HT1080 (cell line): ENCODE measurements at regions not wholly inside any gene's neighbourhood (a gene's known extent, or its start where the extent isn't known, plus 50 kb on each side); places are given as distances from the start of the nearest gene placed in this dataset.
"Not testable (repeated sequence)": the region's sequence is repeated elsewhere in the genome, so short reads cannot be mapped to it uniquely, and the experiment has no call there.

Experiments used
- DNase-seq: peaks from one replicate; pipeline ENCODE4 v3.0.0-alpha.2; 2015; ENCODE audit warnings: low read depth

DNA sequence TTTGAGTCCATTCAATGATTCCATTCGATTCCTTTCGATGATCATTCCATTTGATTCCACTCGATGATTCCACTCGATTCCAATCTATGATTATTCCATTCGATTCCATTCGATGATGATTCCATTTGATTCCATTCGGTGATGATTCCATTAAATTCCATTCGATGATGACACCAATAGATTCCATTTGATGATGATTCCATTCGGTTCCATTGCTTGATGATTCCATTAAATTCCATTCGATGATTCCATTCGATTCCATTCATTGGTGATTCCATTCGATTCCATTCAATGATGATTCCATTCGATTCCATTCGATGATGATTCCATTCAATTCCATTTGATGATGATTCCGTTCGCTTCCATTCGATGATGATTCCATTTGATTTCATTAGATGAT, 1104.1 kb downstream of the RPIA start:
- not testable (repeated sequence) for DNase-seq

DNA sequence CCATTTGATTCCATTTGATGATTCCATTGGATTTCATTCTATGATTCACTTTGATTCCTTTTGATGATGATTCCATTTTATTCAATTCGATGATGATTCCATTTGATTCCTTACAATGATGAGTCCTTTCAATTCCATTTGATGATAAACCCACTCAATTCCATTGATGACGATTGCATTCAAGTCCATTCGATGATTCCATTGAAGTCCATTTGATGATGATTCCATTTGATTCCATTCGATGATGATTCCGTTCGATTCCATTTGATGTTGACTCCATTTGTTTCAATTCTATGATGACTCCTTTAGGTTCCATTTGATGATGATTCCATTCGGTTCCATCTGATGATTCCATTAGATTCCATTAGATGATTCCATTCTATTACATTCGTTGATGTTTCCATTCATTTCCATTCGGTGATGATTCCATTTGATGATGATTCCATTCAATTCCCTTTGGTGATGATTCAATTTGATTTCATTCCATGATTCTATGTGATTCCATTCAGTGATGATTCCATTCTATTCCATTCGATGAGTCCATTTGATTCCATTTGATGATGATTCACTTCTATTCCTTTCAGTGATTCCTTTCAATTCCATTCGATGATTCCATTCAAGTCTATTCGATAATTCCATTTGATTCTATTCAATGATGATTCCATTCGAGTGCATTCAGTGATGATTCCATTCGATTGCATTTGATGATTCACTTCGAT, 1106.0 kb downstream of the RPIA start:
- no peak for DNase-seq

DNA sequence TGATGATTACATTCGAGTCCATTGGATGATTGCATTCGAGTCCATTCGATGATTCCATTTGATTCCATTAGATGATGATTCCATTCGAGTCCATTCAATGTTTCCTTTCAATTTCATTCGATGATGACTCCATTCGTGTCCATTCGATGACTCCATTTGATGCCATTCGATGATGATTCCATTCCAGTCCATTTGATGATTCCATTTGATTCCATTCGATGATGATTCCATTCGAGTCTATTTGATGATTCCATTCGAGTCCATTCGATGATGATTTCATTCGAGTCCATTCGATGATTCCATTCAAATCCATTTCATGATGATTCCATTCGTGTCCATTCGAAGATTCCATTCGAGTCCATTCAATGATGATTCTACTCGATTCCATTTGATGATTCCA, 1109.7 kb downstream of the RPIA start:
- not testable (repeated sequence) for DNase-seq

DNA sequence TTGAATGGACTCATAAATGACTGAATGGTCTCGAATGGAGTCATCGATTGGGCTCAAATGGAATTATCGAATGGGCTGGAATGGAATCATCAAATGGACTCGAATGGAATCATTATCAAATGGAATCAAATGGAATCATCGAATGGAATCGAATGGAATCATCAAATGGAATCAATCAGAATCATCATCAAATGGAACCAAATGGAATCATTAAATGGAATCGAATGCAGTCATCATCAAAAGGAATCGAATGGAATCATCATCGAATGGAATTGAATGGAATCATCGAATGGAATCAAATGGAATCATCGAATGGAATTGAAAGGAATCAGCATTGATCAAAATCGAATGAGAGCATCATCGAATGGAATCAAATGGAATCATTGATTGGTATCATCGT, 1114.9 kb downstream of the RPIA start:
- not testable (repeated sequence) for DNase-seq

DNA sequence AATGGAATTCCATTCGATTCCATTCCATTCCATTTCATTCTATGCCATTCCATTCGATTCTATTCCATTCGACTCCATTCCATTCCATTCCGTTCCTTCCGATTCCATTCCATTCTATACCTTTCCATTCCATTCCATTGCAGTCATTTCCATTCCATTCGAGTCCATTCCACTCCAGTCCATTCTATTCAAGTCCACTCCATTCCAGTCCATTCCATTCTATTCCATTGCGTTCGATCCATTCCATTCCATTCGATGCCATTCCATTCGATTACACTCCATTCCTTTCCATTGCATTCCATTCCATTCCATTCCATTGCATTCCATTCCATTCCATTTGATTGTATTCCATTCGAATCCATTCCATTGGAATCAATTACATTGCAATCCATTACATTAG, 1119.8 kb downstream of the RPIA start:
- no peak for DNase-seq

DNA sequence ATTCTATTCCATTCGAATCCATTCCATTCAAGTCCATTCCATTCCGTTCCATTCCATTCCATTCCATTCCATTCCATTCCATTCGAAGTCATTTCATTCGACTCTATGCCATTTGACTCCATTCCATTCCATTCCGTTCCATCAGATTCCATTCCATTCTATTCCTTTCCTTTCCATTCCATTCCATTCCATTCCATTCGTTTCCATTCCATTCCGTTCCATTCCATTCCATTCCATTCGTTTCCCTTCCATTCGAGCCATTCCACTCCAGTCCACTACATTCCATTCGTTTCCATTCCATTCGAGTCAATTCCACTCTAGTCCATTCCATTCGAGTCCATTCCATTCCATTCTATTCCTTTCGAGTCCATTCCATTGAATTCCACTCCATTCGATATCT, 1120.4 kb downstream of the RPIA start:
- DNase-seq, result not testable (repeated sequence)

DNA sequence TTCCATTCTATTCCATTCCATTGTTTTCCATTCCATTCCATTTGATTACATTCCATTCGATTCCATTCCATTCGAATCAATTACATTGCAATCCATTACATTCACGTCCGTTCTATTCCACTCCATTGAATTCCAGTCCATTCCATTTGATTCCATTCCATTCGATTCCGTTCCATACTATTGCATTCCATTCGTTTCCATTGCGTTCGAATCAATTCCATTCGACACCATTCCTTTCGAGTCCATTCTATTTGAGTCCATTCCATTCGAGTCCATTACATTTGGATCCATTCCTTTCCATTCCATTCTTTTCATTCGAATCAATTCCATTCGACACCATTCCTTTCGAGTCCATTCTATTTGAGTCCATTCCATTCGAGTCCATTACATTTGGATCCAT, 1122.9 kb downstream of the RPIA start:
- DNase-seq, result not testable (repeated sequence)

DNA sequence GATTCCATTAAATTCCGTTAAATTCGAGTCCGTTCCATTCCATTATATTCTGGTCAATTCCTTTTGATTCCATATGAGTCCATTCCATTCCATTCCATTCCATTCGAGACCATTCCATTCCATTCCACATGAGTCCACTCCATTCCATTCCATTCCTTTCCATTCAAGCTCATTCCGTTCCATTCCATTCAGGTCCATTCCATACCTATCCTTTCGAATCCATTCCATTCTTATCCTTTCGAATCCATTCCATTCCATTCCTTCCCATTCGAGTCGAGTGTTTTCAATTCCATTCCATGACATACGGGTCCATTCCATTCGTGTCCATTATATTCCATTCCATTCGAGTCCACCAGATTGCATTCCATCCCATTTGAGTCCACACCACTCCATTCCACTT, 1127.4 kb downstream of the RPIA start:
- DNase-seq, result no peak

DNA sequence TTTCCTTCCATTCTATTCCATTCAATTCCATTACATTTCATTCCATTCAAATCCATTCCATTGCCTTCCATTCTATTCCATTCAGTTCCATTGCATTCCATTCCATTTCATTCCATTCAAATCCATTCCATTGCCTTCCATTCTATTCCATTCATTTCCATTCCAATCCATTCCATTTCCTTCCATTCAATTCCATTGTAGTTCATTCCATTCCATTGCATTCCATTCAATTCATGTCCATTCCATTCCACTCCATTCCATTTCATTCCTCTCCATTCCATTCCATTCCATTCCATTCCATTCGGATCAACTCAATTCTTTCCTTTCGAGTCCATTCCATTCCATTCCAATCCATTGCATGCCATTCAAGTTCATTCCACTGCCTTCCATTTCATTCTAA, 1128.3 kb downstream of the RPIA start:
- DNase-seq, result no peak

DNA sequence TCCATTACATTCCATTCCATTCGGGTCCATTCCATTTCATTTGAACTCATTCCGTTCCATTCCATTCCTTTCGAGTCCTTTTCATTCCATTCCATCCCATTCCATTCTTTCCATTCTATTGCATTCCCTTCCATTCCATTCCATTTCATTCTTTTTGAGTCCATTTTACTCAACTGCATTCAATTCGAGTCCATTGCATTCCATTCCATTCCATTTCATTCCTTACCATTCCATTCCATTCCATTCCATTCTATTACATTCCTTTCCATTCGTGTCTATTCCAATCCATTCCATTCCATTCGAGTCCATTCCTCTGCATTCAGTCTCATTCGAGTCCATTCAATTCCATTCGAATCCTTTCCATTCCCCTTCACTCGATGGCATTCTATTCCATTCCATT, 1128.8 kb downstream of the RPIA start:
- no peak for DNase-seq

DNA sequence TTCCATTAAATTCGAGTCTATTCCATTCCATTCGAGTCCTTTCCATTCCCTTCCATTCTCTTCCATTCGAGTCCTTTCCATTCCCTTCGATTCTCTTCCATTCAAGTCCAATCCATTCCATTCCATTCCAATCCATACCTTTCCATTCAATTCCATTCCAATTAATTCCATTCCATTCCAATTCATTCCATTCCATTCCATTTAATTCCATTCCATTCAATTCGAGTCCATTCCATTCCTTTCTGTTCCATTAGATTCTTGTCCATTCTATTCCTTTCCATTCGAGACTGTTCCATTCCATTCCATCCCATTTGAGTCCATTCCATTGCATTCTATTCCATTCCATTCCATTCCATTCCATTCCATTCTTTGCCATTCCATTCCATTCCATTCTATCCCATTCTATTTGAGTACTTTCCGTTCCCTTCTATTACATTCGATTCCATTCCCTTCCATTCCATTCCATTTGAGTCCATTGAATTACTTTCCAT, 1130.0 kb downstream of the RPIA start:
- no peak for DNase-seq

DNA sequence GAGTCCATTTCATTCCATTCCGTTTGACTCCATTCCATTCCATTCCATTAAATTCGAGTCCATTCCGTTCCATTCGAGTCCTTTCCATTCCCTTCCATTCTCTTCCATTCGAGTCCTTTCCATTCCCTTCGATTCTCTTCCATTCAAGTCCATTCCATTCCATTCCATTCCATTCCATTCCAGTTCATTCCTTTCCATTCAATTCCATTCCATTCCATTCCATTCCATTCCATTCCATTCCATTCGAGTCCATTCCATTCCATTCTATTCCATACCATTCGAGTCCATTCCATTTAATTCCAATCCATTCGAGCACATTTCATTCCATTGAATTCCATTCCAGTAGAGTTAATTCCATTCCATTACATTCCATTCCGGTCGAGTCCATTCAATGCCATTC, 1130.9 kb downstream of the RPIA start:
- DNase-seq, result not testable (repeated sequence)

DNA sequence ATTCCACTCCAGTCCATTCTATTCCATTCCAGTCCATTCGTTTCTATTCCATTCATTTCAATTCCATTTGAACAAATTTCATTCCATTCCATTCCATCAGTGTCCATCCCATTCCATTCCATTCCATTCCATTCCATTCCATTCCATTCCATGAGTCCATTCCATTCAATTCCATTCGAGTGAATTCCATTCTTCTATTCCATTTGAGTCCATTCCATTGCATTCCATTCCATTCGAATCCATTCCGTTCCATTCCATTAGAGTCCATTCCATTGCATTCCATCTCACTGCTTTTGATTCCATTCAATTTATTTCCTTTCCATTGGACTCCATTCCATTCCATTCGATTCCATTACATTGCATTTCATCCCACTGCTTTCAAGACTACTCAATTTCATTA, 1132.1 kb downstream of the RPIA start:
- no peak for DNase-seq

DNA sequence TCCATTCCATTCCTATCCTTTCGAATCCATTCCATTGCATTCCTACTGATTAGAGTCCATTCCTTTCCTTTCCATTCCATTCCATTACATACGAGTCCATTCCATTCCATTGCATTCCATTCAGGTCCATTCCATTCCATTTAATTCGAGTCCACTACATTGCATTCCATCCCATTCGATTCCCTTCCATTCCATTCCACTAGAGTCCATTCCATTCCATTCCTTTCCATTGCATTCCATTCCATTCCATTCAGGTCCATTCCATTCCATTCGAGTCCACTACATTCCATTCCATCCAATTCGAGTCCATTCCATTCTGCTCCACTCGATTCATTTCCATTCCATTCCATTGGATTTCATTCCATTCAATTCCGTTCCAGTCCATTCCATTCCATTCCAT, 1133.6 kb downstream of the RPIA start:
- DNase-seq, result no peak

DNA sequence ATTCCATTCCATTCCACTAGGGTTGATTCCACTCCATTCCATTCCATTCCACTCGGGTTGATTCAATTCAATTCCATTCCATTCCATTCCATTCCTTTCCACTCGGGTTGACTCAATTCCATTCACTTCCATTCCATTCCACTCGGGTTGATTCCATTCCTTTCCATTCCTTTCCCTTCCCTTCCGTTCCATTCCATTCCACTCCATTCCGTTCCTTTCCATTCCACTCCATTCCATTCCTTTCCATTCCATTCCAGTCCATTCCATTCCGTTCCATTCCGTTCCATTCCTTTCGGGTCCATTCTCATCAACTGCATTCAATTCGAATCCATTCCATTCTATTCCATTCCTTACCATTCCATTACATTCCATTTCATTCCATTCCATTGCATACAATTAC, 1135.3 kb downstream of the RPIA start:
- not testable (repeated sequence) for DNase-seq

DNA sequence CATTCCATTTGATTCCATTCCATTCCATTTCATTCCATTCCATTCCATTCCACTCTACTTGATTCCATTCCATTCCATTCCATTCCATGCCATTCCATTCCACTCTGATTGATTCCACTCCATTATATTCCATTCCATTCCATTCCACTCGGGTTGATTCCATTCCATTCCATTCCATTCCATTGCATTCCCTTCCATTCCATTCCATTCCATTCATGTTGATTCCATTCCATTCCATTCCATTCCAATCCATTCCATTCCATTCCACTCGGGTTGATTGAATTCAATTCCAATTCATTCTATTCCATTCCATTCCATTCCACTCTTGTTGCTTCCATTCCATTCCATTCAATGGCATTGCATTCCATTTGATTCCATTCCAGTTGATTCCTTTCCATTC, 1136.4 kb downstream of the RPIA start:
- DNase-seq, result not testable (repeated sequence)

DNA sequence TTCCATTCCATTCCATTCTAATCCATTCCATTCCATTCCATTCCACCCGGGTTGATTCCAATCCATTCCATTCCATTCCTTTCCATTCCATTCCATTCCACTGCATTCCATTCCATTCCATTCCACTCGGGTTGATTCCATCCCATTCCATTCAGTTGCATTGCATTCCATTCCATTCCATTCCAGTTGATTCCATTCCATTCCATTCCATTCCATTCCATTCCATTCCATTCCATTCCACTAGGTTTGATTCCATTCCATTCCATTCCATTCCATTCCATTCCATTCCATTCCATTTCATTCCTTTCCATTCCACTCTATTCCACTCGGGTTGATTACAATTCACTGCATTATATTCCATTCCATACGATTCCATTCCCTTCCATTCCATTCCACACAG, 1136.9 kb downstream of the RPIA start:
- not testable (repeated sequence) for DNase-seq

DNA sequence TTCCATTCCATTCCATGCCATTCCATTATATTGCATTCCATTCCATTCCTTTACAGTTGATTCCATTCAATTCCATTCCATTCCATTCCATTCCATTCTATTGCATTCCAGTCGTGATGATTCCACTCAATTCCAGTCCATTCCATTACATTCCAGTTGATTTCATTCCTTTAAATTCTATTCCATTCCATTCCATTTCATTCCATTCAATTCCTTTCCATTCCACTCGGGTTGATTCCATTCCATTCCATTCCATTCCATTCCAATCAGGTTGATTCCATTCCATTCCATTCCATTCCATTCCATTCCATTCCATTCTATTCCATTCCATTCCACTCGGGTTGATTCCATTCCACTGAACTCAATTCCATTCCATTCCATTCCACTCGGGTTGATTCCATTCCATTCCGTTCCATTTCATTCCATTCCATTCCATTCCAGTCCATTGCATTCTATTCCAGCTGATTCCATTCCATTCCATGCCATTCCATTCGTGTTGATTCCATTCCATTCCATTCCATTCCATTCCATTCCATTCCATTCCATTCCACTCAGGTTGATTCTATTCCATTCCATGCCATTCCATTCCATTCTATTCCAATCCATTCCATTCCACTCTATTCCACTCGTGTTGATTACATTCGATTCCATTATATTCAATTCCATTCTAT, 1137.6 kb downstream of the RPIA start:
- DNase-seq, result peak; percentile 34

DNA sequence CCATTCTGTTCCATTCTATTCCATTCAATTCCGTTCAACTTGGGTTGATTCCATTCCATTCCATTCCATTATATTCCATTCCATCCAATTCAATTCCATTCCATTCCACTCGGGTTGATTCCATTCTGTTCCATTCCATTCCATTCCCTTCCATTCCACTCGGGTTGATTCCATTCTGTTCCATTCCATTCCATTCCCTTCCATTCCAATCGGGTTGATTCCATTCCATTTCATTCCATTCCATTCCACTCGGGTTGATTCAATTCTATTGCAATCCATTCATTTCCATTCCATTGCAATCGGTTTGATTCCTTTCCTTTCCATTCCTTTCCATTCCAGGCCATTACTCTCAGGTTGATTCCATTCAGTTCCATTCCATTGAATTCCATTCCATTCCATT, 1138.4 kb downstream of the RPIA start:
- no peak for DNase-seq

DNA sequence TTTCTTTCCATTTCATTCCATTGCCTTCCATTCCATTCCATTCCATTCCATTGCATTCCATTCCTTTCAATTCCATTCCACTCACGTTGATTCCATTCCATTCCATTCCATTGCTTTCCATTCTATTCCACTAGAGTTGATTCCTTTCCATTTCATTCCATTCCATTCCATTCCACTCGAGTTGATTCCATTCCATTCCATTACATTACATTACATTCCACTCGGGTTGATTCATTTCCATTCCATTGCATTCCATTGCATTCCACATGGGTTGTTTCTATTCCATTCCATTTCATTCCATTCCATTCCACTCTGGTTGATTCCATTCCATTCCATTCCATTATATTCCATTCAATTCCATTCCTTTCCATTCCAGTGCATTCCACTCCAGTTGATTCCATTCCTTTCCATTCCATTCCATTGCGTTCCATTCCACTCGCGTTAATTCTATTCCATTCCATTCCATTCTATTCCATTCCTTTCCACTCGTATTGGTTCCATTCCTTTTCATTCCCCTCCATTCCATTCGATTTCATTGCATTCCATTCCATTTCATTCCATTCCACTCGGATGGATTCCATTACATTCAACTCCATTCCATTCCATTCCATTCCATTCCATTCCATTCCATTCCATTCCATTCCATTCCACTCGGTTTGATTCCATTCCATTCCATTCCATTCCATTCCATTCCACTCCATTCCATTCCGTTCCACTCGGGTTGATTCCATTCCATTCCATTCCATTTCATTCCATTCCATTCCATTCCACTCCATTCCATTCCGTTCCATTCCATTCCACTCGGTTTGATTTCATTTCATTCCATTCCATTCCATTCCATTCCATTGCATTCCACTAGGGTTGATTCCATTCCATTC, 1139.1 kb downstream of the RPIA start:
- DNase-seq, result not testable (repeated sequence)

DNA sequence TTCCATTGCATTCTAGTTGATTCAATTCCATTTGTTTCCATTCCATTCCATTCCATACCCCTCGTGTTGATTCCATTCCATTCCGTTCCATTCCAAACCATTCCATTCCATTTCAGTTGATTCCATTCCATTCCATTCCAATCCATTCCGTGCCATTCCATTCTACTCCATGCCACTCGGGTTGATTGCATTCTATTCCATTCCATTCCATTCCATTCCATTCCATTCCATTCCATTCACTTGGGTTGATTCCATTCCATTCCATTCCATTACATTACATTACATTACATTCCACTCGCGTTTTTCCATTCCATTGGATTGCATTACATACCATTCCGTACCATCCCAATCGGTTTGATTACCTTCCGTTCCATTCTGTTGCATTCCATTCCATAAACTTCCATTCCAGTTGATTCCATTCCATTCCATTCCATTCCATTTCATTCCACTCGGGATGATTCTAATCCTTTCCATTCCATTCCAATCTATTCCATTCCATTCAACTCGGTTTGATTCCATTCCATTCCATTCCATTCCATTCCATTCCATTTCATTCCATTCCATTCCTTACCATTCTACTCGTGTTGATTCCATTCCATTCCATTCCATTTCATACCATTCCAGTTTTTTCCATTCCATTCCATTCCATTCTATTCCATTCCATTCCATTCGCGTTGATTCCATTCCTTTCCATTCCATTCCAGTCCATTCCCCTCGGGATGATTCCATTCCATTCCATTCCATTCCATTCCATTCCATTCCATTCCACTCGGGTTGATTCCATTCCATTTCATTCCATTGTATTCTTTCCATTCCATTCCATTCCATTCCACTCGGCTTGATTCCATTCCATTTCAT, 1140.4 kb downstream of the RPIA start:
- DNase-seq, result no peak
